ENCODE measurements at regions not wholly inside any gene's neighbourhood (a gene's known extent, or its start where the extent isn't known, plus 50 kb on each side); places are given as distances from the start of the nearest gene placed in this dataset.

GRCh38 chr2:65842104-65842503 is 409.7 kb upstream of the SPRED2 start:
- no peak for TF ChIP-seq CTCF (IDR thresholded peaks at IDR 0.05; ENCODE audit: low read depth, low read length)
- Histone ChIP-seq H3K4me3 (ENCODE audit: low read depth, low read length) (no peak overlapping the region), H3K27me3 (ENCODE audit: insufficient read depth, low read depth, severe bottlenecking) (peaks cover 95% of the 10 kb centered on the region), H3K36me3 (no peaks in the 10 kb centered on the region), H3K27ac (no peak overlapping the region), H3K9me3 (ENCODE audit: severe bottlenecking) (peaks cover 7% of the 10 kb centered on the region)
- no peak for DNase-seq

- no peak for TF ChIP-seq CTCF (IDR thresholded peaks at IDR 0.05; ENCODE audit: low read depth, low read length)
- H3K27ac ChIP-seq: no peak overlapping the region
- no peak for DNase-seq
- H3K36me3 ChIP-seq: no peaks in the 10 kb centered on the region
- no peaks in the 10 kb centered on the region for H3K9me3 ChIP-seq (ENCODE audit: severe bottlenecking)
- no peak overlapping the region for H3K4me3 ChIP-seq (ENCODE audit: low read depth, low read length)
- H3K27me3 ChIP-seq (ENCODE audit: insufficient read depth, low read depth, severe bottlenecking): peaks cover 96% of the 10 kb centered on the region
Measured at GRCh38 chr2:65835975-65836549, 403.7 kb upstream of the SPRED2 start.

- Histone ChIP-seq H3K9me3 (ENCODE audit: severe bottlenecking) (no peaks in the 10 kb centered on the region), H3K4me3 (ENCODE audit: low read depth, low read length) (no peak overlapping the region), H3K27me3 (ENCODE audit: insufficient read depth, low read depth, severe bottlenecking) (peaks cover 97% of the 10 kb centered on the region), H3K36me3 (no peaks in the 10 kb centered on the region), H3K27ac (no peak overlapping the region)
- no peak for DNase-seq
- TF ChIP-seq CTCF (IDR thresholded peaks at IDR 0.05; ENCODE audit: low read depth, low read length): no peak
Measured at GRCh38 chr2:65834771-65835475, 402.5 kb upstream of the SPRED2 start.

GRCh38 chr2:65834062-65834461 is 401.7 kb upstream of the SPRED2 start:
- Histone ChIP-seq H3K9me3 (ENCODE audit: severe bottlenecking) (no peaks in the 10 kb centered on the region), H3K4me3 (ENCODE audit: low read depth, low read length) (no peak overlapping the region)

GRCh38 chr2:65831509-65831908 is 399.1 kb upstream of the SPRED2 start:
- no peak overlapping the region for H3K4me3 ChIP-seq (ENCODE audit: low read depth, low read length)
- H3K27ac ChIP-seq: no peak overlapping the region
- no peak for TF ChIP-seq CTCF (IDR thresholded peaks at IDR 0.05; ENCODE audit: low read depth, low read length)
- DNase-seq: no peak
- H3K9me3 ChIP-seq (ENCODE audit: severe bottlenecking): no peaks in the 10 kb centered on the region
- no peaks in the 10 kb centered on the region for H3K36me3 ChIP-seq
- peaks cover 97% of the 10 kb centered on the region for H3K27me3 ChIP-seq (ENCODE audit: insufficient read depth, low read depth, severe bottlenecking)

More at GRCh38 chr2:65834062-65834461, 401.7 kb upstream of the SPRED2 start:
- DNase-seq: no peak
- Histone ChIP-seq H3K36me3 (no peaks in the 10 kb centered on the region), H3K27ac (no peak overlapping the region), H3K27me3 (ENCODE audit: insufficient read depth, low read depth, severe bottlenecking) (peaks cover 97% of the 10 kb centered on the region)
- no peak for TF ChIP-seq CTCF (IDR thresholded peaks at IDR 0.05; ENCODE audit: low read depth, low read length)

Measured in WERI-Rb-1 (cell line).